H1 (cell line): ENCODE measurements at regions not wholly inside any gene's neighbourhood (a gene's known extent, or its start where the extent isn't known, plus 50 kb on each side); places are given as distances from the start of the nearest gene placed in this dataset.

ENCODE experiments used
- CTCF ChIA-PET: fragments of 300-600 bp; sonication (Branson Sonifier 250); formaldehyde crosslinking; loops from one replicate; lab custom pipeline; 2021; ENCODE audit not compliant: partially characterized antibody; lab: Charles Lee
- POLR2A ChIA-PET: fragments of 300-600 bp; sonication (Branson Sonifier 250); formaldehyde crosslinking; loops from one replicate; lab custom pipeline; 2021; ENCODE audit warnings: inconsistent platforms; ENCODE audit not compliant: partially characterized antibody; lab: Charles Lee
- DNase-seq, 2 experiments: peaks; one replicate each; pipeline versions ENCODE4 v3.0.0 to v3.0.0-alpha.2; 2010 to 2022; ENCODE audit warnings: low spot score in 2 of 2, low read depth in 1 of 2, mixed read lengths in 1 of 2
- FAIRE-seq: peaks from 2 replicates; lab custom pipeline; 2011; peaks lifted over from hg19 to GRCh38; lab: Jason Lieb, UNC
- H2AFZ ChIP-seq: 2 replicates; pipeline ENCODE4 v1.8.1; 2012; ENCODE audit warnings: low read length, inconsistent platforms
- H2AK5ac ChIP-seq: 2 replicates; pipeline ENCODE4 v1.6.1; 2013; ENCODE audit warnings: low read depth, low read length
- H2BK120ac ChIP-seq: replicated peaks from 2 replicates; pipeline ENCODE3; 2013; ENCODE audit warnings: low read depth, low read length, inconsistent platforms
- H2BK12ac ChIP-seq: 2 replicates; pipeline ENCODE4 v1.6.1; 2013; ENCODE audit warnings: low read depth, low read length
- H2BK15ac ChIP-seq: 2 replicates; pipeline ENCODE4 v1.6.1; 2013; ENCODE audit warnings: low read length
- H2BK20ac ChIP-seq: 2 replicates; pipeline ENCODE4 v1.6.1; 2013; ENCODE audit warnings: low read length
- H2BK5ac ChIP-seq: 2 replicates; pipeline ENCODE4 v1.6.1; 2013; ENCODE audit warnings: low read depth, low read length
- H3K14ac ChIP-seq: 2 replicates; pipeline ENCODE4 v1.6.1; 2013; ENCODE audit warnings: inconsistent platforms; ENCODE audit not compliant: insufficient read length
- H3K18ac ChIP-seq: 2 replicates; pipeline ENCODE4 v1.6.1; 2013; ENCODE audit warnings: low read length; ENCODE audit errors: extremely low read depth
- H3K23ac ChIP-seq: 2 replicates; pipeline ENCODE4 v1.6.1; 2013; ENCODE audit warnings: inconsistent platforms; ENCODE audit not compliant: insufficient read length
- H3K23me2 ChIP-seq: 2 replicates; pipeline ENCODE4 v1.6.1; 2013; ENCODE audit warnings: low read depth, low read length
- H3K27ac ChIP-seq: 2 replicates; pipeline ENCODE4 v1.6.1; 2011; ENCODE audit warnings: low read depth, low read length, inconsistent platforms
- H3K27me3 ChIP-seq, 4 experiments: replicated peaks in 1 of 4; 1 replicate in 1 of 4; 2 replicates in 3 of 4; pipeline versions ENCODE4 v1.6.1 to v1.8.1; 2011 to 2013; ENCODE audit warnings: low read length in 3 of 4, mild to moderate bottlenecking in 3 of 4, inconsistent platforms in 2 of 4, mixed read lengths in 2 of 4, moderate library complexity in 1 of 4; ENCODE audit not compliant: control insufficient read depth in 3 of 4, insufficient read depth in 3 of 4; ENCODE audit errors: extremely low read depth in 1 of 4
- H3K36me3 ChIP-seq, 4 experiments: 2 replicates each; pipeline versions ENCODE4 v1.6.1 to v1.8.1; 2011 to 2013; ENCODE audit warnings: mild to moderate bottlenecking in 4 of 4, low read length in 3 of 4, moderate library complexity in 2 of 4, control low read depth in 1 of 4, inconsistent platforms in 1 of 4; ENCODE audit not compliant: insufficient read depth in 4 of 4, control insufficient read depth in 2 of 4
- H3K4ac ChIP-seq: replicated peaks from 2 replicates; pipeline ENCODE3; 2013; ENCODE audit warnings: low read length, low read depth, mixed read lengths, inconsistent platforms; ENCODE audit not compliant: insufficient read length
- H3K4me1 ChIP-seq, 4 experiments: replicated peaks in 1 of 4; 1 replicate in 1 of 4; 2 replicates in 3 of 4; pipeline versions ENCODE4 v1.6.1 to v1.8.1; 2011 to 2013; ENCODE audit warnings: low read length in 3 of 4, inconsistent platforms in 2 of 4, mixed read lengths in 1 of 4; ENCODE audit not compliant: insufficient read depth in 4 of 4, control insufficient read depth in 3 of 4
- H3K4me2 ChIP-seq, 2 experiments: 2 replicates each; pipeline versions ENCODE4 v1.6.1 to v1.8.1; 2011 to 2013; ENCODE audit warnings: low read depth in 2 of 2, low read length in 2 of 2, control low read depth in 1 of 2, inconsistent platforms in 1 of 2, mild to moderate bottlenecking in 1 of 2; ENCODE audit not compliant: insufficient read depth in 1 of 2
- H3K4me3 ChIP-seq, 4 experiments: fragments of 200-600, 300-600 bp in 1 of 4; sonication (generic), shearing (Covaris generic), sonication (Bioruptor Twin) in 1 of 4; 2 replicates each; pipeline versions ENCODE4 v1.5.1 to v1.8.1; 2011 to 2016; ENCODE audit warnings: low read length in 4 of 4, low read depth in 3 of 4, control low read depth in 2 of 4, inconsistent platforms in 2 of 4, mild to moderate bottlenecking in 2 of 4, mixed read lengths in 1 of 4, moderate library complexity in 1 of 4; ENCODE audit not compliant: insufficient read depth in 2 of 4; ENCODE audit errors: extremely low read depth in 1 of 4
- H3K56ac ChIP-seq: replicated peaks from 2 replicates; pipeline ENCODE3; 2013; ENCODE audit warnings: low read depth, mild to moderate bottlenecking, mixed read lengths, low read length, inconsistent platforms; ENCODE audit not compliant: insufficient read length
- H3K79me1 ChIP-seq: 2 replicates; pipeline ENCODE4 v1.6.1; 2013; ENCODE audit warnings: low read depth, low read length, control low read depth
- H3K79me2 ChIP-seq, 2 experiments: 2 replicates each; pipeline versions ENCODE4 v1.6.1 to v1.8.1; 2012 to 2013; ENCODE audit warnings: low read length in 2 of 2, mild to moderate bottlenecking in 2 of 2, inconsistent platforms in 1 of 2; ENCODE audit not compliant: insufficient read depth in 2 of 2, control insufficient read depth in 1 of 2
- H3K9ac ChIP-seq, 4 experiments: replicated peaks in 1 of 4; 1 replicate in 1 of 4; 2 replicates in 3 of 4; pipeline versions ENCODE4 v1.6.1 to v1.8.1; 2011 to 2013; ENCODE audit warnings: low read depth in 3 of 4, low read length in 3 of 4, control low read depth in 2 of 4, mild to moderate bottlenecking in 2 of 4, moderate library complexity in 2 of 4, inconsistent platforms in 1 of 4; ENCODE audit errors: extremely low read depth in 1 of 4
- H3K9me3 ChIP-seq, 2 experiments: 2 replicates each; pipeline versions ENCODE4 v1.6.1 to v1.8.1; 2012 to 2013; ENCODE audit warnings: mild to moderate bottlenecking in 2 of 2, moderate library complexity in 2 of 2, control low read depth in 1 of 2, inconsistent platforms in 1 of 2, low read depth in 1 of 2, low read length in 1 of 2, mixed read lengths in 1 of 2; ENCODE audit not compliant: insufficient read depth in 2 of 2
- H4K20me1 ChIP-seq, 2 experiments: replicated peaks in 1 of 2; 2 replicates each; pipeline versions ENCODE3 to v1.8.1; 2011 to 2013; ENCODE audit warnings: inconsistent platforms in 2 of 2, low read length in 2 of 2, mild to moderate bottlenecking in 1 of 2; ENCODE audit not compliant: insufficient read depth in 2 of 2, control insufficient read depth in 1 of 2
- H4K5ac ChIP-seq: 2 replicates; pipeline ENCODE4 v1.6.1; 2013; ENCODE audit warnings: low read length, low read depth, mixed read lengths, inconsistent platforms; ENCODE audit not compliant: insufficient read length
- H4K8ac ChIP-seq: 2 replicates; pipeline ENCODE4 v1.8.0; 2013; ENCODE audit warnings: mild to moderate bottlenecking, moderate library complexity, low read length, inconsistent platforms; ENCODE audit not compliant: insufficient read depth; ENCODE audit errors: extremely low read depth
- H4K91ac ChIP-seq: replicated peaks from 2 replicates; pipeline ENCODE3; 2013; ENCODE audit warnings: low read length, mixed read lengths, inconsistent platforms; ENCODE audit not compliant: insufficient read length
- BCL11A ChIP-seq, 2 experiments: IDR thresholded peaks; one replicate each; pipeline ENCODE4 v1.6.1; 2011; ENCODE audit warnings: low read depth in 2 of 2, low read length in 2 of 2, mild to moderate bottlenecking in 2 of 2
- GABPA ChIP-seq: IDR thresholded peaks from 2 replicates; pipeline ENCODE4 v1.6.1; 2011; ENCODE audit warnings: mild to moderate bottlenecking, low read length, moderate library complexity, borderline replicate concordance; ENCODE audit not compliant: insufficient read depth
- KDM4A ChIP-seq: IDR thresholded peaks from one replicate; pipeline ENCODE4 v1.7.1; 2012; ENCODE audit warnings: low read depth, mild to moderate bottlenecking, moderate library complexity, low read length, inconsistent platforms; ENCODE audit not compliant: severe bottlenecking
- POLR2A ChIP-seq, 2 experiments: IDR thresholded peaks; 1 replicate in 1 of 2; 2 replicates in 1 of 2; pipeline ENCODE4 v1.6.1; 2011; ENCODE audit warnings: low read depth in 2 of 2, low read length in 2 of 2, mild to moderate bottlenecking in 2 of 2; ENCODE audit errors: control extremely low read depth in 1 of 2
- TBP ChIP-seq: IDR thresholded peaks from 2 replicates; pipeline ENCODE4 v1.6.1; 2011; ENCODE audit warnings: low read depth, low read length, improper control_type of control experiment
- WGBS, 2 experiments: shearing (Covaris generic) in 1 of 2; methylation state at CpG; one replicate each; pipeline versions ENCODE4 v1.1.6 to v1.1.7; 2013 to 2015; ENCODE audit warnings: low lambda C conversion rate in 2 of 2, mixed read lengths in 2 of 2, inconsistent platforms in 1 of 2, low coverage in 1 of 2, missing lambda C conversion rate in 1 of 2; ENCODE audit not compliant: insufficient replicate concordance in 2 of 2, insufficient coverage in 1 of 2, insufficient read length in 1 of 2; ENCODE audit errors: extremely low coverage in 1 of 2, missing lambda C conversion rate in 1 of 2; 5-methylcytosine and 5-hydroxymethylcytosine counted together

GRCh38 chr4:18401425-18401824 is 379.9 kb upstream of the LCORL start:
- no peak overlapping the region for H4K8ac ChIP-seq
- no peak overlapping the region for H2AFZ ChIP-seq
- ChIA-PET POLR2A (no interaction called here), CTCF (no interaction called here)
- no peaks in the 10 kb centered on the region for H3K36me3 ChIP-seq
- no peak overlapping the region; a peak in 1 of 8 replicates for H3K4me3 ChIP-seq
- H4K91ac ChIP-seq, result no peak overlapping the region
- H3K56ac ChIP-seq, result no peak overlapping the region
- H3K4me1 ChIP-seq, result no peaks in the 10 kb centered on the region
- H3K79me2 ChIP-seq, result no peaks in the 10 kb centered on the region
- H3K9ac ChIP-seq, result no peak overlapping the region
- no peak overlapping the region for H2BK15ac ChIP-seq
- no peak overlapping the region for H2BK5ac ChIP-seq
- H3K18ac ChIP-seq, result no peak overlapping the region
- 51% methylated on average over 2 of the region's 2 CpGs; no CpG with 5 or more reads in 1 of the 2 experiments for WGBS, 2 experiments
- DNase-seq (no peak), FAIRE-seq (no peak)
- no peaks in the 10 kb centered on the region for H4K20me1 ChIP-seq
- no peak overlapping the region for H2BK20ac ChIP-seq
- H3K23ac ChIP-seq, result no peak overlapping the region
- no peak overlapping the region for H3K14ac ChIP-seq
- no peaks in the 10 kb centered on the region for H3K79me1 ChIP-seq
- no peaks in the 10 kb centered on the region for H3K23me2 ChIP-seq
- no peak overlapping the region for H2AK5ac ChIP-seq
- no peak overlapping the region for H2BK120ac ChIP-seq
- no peaks in the 10 kb centered on the region for H3K27me3 ChIP-seq
- H3K27ac ChIP-seq, result no peak overlapping the region
- no peak overlapping the region for H2BK12ac ChIP-seq
- no peak overlapping the region for H3K4me2 ChIP-seq
- H4K5ac ChIP-seq, result no peak overlapping the region
- peaks cover 62% of the 10 kb centered on the region in 2 experiments for H3K9me3 ChIP-seq
- no peak overlapping the region for H3K4ac ChIP-seq
- TF ChIP-seq POLR2A (IDR thresholded peaks at IDR 0.05; ENCODE audit: control extremely low read depth in 1 of 2, low read depth in 2 of 2, low read length in 2 of 2) (no peak), GABPA (no peak), TBP (no peak), KDM4A (no peak), BCL11A (IDR thresholded peaks at IDR 0.05; ENCODE audit: low read depth in 2 of 2, low read length in 2 of 2) (no peak)
